GM12878 (cell line): ENCODE measurements at regions not wholly inside any gene's neighbourhood (a gene's known extent, or its start where the extent isn't known, plus 50 kb on each side); places are given as distances from the start of the nearest gene placed in this dataset.

Experiments used
- ATAC-seq: fragments of 200-7000 bp; cut with Tn5 transposase; 3 replicates; pipeline ENCODE4 v1.9.1; 2020; ENCODE audit warnings: mild to moderate bottlenecking, moderate library complexity
- BruUV-seq: library from RNA; stranded (reverse); fragments of 400-500 nt; replicated peaks from 2 replicates; lab custom pipeline; 2021; lab: Mats Ljungman, UMichigan
- CTCF ChIA-PET: fragments of 300-600 bp; sonication (Branson Sonifier 250); formaldehyde crosslinking; extraction: SDS; loops from one replicate; lab custom pipeline; 2021; ENCODE audit warnings: inconsistent platforms; lab: Yijun Ruan, JAX
- POLR2A ChIA-PET: fragments of 350-600 bp; formaldehyde crosslinking; extraction: SDS; loops from one replicate; lab custom pipeline; 2021; ENCODE audit warnings: inconsistent platforms; lab: Charles Lee
- RAD21 ChIA-PET: fragments of 300-600 bp; sonication (Branson Sonifier 250); formaldehyde crosslinking; loops from one replicate; lab custom pipeline; 2023; ENCODE audit warnings: antibody characterized with exemption; ENCODE audit not compliant: unreplicated experiment; lab: Charles Lee
- SMC1A ChIA-PET: fragments of 300-600 bp; sonication (Branson Sonifier 250); formaldehyde crosslinking; loops from one replicate; lab custom pipeline; 2023; ENCODE audit not compliant: unreplicated experiment, uncharacterized antibody; lab: Charles Lee
- DNase-seq: peaks from one replicate; pipeline ENCODE4 v3.0.0-alpha.2; 2011; ENCODE audit warnings: low read depth, low spot score
- FAIRE-seq: peaks from 3 replicates; lab custom pipeline; 2011; peaks lifted over from hg19 to GRCh38; lab: Jason Lieb, UNC
- H2AFZ ChIP-seq: 2 replicates; pipeline ENCODE4 v1.6.0; 2011; ENCODE audit warnings: low read depth, low read length, control low read depth; ENCODE audit not compliant: control insufficient read depth
- H3K27ac ChIP-seq: 2 replicates; pipeline ENCODE4 v1.5.1; 2011; ENCODE audit warnings: control low read depth; ENCODE audit not compliant: control insufficient read depth, insufficient read depth
- H3K27me3 ChIP-seq, 2 experiments: replicated peaks in 1 of 2; 2 replicates each; pipeline versions ENCODE4 v1.6.0 to v1.6.1; 2011; ENCODE audit warnings: low read length in 1 of 2; ENCODE audit not compliant: control insufficient read depth in 2 of 2, insufficient read depth in 2 of 2
- H3K36me3 ChIP-seq, 2 experiments: 2 replicates each; pipeline ENCODE4 v1.5.1; 2011; ENCODE audit warnings: low read length in 1 of 2; ENCODE audit not compliant: control insufficient read depth in 2 of 2, insufficient read depth in 2 of 2
- H3K4me1 ChIP-seq: 2 replicates; pipeline ENCODE4 v1.6.1; 2011; ENCODE audit warnings: mild to moderate bottlenecking, low read length, moderate library complexity, mixed read lengths; ENCODE audit not compliant: control insufficient read depth, insufficient read depth
- H3K4me2 ChIP-seq: 2 replicates; pipeline ENCODE4 v1.6.0; 2011; ENCODE audit warnings: control low read depth; ENCODE audit not compliant: control insufficient read depth, insufficient read depth
- H3K4me3 ChIP-seq: fragments of 200-600 bp; sonication (generic); 2 replicates; pipeline ENCODE4 v1.5.1; 2016
- H3K79me2 ChIP-seq: 2 replicates; pipeline ENCODE4 v1.6.0; 2011; ENCODE audit warnings: low read length; ENCODE audit not compliant: control insufficient read depth, insufficient read depth
- H3K9ac ChIP-seq: 2 replicates; pipeline ENCODE4 v1.8.0; 2011; ENCODE audit warnings: low read length, control low read depth, mixed read lengths; ENCODE audit not compliant: control insufficient read depth, insufficient read depth
- H3K9me3 ChIP-seq: replicated peaks from 3 replicates; pipeline ENCODE4 v1.5.1; 2011; ENCODE audit warnings: mild to moderate bottlenecking, low read length; ENCODE audit not compliant: control insufficient read depth, insufficient read depth
- H4K20me1 ChIP-seq: 2 replicates; pipeline ENCODE4 v1.6.0; 2011; ENCODE audit not compliant: control insufficient read depth, insufficient read depth
- BCL11A ChIP-seq: IDR thresholded peaks from 2 replicates; pipeline ENCODE4 v1.6.1; 2011; ENCODE audit warnings: low read depth, low read length
- CREB1 ChIP-seq: IDR thresholded peaks from 2 replicates; pipeline ENCODE4 v1.6.1; 2012; ENCODE audit warnings: low read depth, mild to moderate bottlenecking, inconsistent platforms
- MYB ChIP-seq: fragments of 150-350 bp; IDR thresholded peaks from 2 replicates; pipeline ENCODE4 v1.6.1; 2014; ENCODE audit warnings: mild to moderate bottlenecking, low read depth, low read length, borderline replicate concordance
- SKIL ChIP-seq: fragments of 450-650 bp; IDR thresholded peaks from 2 replicates; pipeline ENCODE4 v1.6.1; 2017; ENCODE audit warnings: mild to moderate bottlenecking, low read depth, inconsistent platforms; ENCODE audit not compliant: poor library complexity, severe bottlenecking
- SMAD5 ChIP-seq: IDR thresholded peaks from 2 replicates; pipeline ENCODE4 v1.6.1; 2016; ENCODE audit warnings: antibody characterized with exemption, low read depth
- SMARCA5 ChIP-seq: fragments of 450-650 bp; IDR thresholded peaks from 2 replicates; pipeline ENCODE4 v1.6.1; 2017; ENCODE audit warnings: mild to moderate bottlenecking
- ZNF207 ChIP-seq: fragments of 450-650 bp; IDR thresholded peaks from 2 replicates; pipeline ENCODE4 v1.6.1; 2014; ENCODE audit warnings: antibody characterized with exemption, mild to moderate bottlenecking, borderline replicate concordance
- ZNF217 ChIP-seq: fragments of 450-650 bp; IDR thresholded peaks from 2 replicates; pipeline ENCODE4 v1.6.1; 2017; ENCODE audit warnings: antibody characterized with exemption, mild to moderate bottlenecking
- ZNF274 ChIP-seq: IDR thresholded peaks from one replicate; pipeline ENCODE4 v1.8.0; 2011; ENCODE audit not compliant: insufficient read length, insufficient read depth
- ZNF592 ChIP-seq: fragments of 450-650 bp; IDR thresholded peaks from 2 replicates; pipeline ENCODE4 v1.6.1; 2017; ENCODE audit warnings: mild to moderate bottlenecking, moderate library complexity
- WGBS: methylation state at CpG from one replicate; pipeline ENCODE4 v1.1.6; 2016; ENCODE audit warnings: low lambda C conversion rate; ENCODE audit not compliant: insufficient replicate concordance, insufficient coverage; ENCODE audit errors: missing lambda C conversion rate; 5-methylcytosine and 5-hydroxymethylcytosine counted together
- in situ Hi-C: fragments of 300-500 bp; cut with MboI; formaldehyde crosslinking; loops from 9 replicates; pipeline ENCODE4 v1.14.3; 2018; ENCODE audit warnings: mixed read lengths
- intact Hi-C: fragments of 100-400 bp; cut with micrococcal nuclease; formaldehyde crosslinking; loops from one replicate; pipeline ENCODE4 v1.14.2; 2022; ENCODE audit not compliant: unreplicated experiment

DNA sequence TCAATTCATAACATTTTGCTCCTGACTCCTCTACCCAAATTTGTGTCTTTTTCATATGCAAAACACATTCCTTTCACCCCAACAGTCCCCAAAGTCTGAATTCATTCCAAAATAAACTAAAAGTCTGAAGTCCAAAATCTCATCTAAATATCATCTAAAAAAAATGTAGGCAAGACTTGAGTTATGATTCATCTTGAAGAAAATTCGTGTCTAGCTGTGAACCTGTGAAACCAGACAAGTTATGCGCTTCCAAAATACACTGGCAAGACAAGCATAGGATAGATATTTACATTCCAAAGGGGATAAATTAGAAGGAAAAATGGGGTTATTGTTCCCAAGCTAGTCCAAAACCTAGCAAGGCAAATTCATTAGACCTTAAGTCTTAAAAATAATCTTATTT is 1302.0 kb upstream of the GBE1 start:
- ChIA-PET RAD21 (no interaction called here), SMC1A (interaction anchor here (0.7 kb wide), 1 partner anchor 72 kb away, joined by 3 read pairs; no protein-coding TSS in a partner anchor), POLR2A (no interaction called here)
- Histone ChIP-seq H4K20me1 (no peaks in the 10 kb centered on the region), H3K4me3 (no peak overlapping the region), H3K36me3 (no peaks in the 10 kb centered on the region), H2AFZ (no peak overlapping the region), H3K27ac (no peak overlapping the region), H3K9ac (no peak overlapping the region), H3K27me3 (no peaks in the 10 kb centered on the region), H3K9me3 (no peaks in the 10 kb centered on the region), H3K79me2 (no peaks in the 10 kb centered on the region), H3K4me2 (no peak overlapping the region), H3K4me1 (no peaks in the 10 kb centered on the region)
- ATAC-seq (no peak), FAIRE-seq (no peak)
- no TSS peak for BruUV-seq
- intact Hi-C loops (no loop called here), in situ Hi-C loops (no loop called here)
- 50% methylated on average over 2 of the region's 2 CpGs for WGBS
- TF ChIP-seq BCL11A (no peak), SKIL (no peak), ZNF592 (no peak), SMARCA5 (no peak), ZNF274 (no peak), SMAD5 (no peak), MYB (no peak), ZNF217 (no peak), CREB1 (no peak), ZNF207 (no peak)
- TF ChIP-seq, all 136 proteins: peak for 0
- CTCF ChIA-PET: interaction anchor here (0.6 kb wide), 1 partner anchor 710 kb away, joined by 3 read pairs; no protein-coding TSS in a partner anchor
- no peak for DNase-seq
